HepG2 (cell line): ENCODE measurements at regions not wholly inside any gene's neighbourhood (a gene's known extent, or its start where the extent isn't known, plus 50 kb on each side); places are given as distances from the start of the nearest gene placed in this dataset.

Source experiments
- CTCF ChIP-seq: sonication (generic); formaldehyde crosslinking; IDR thresholded peaks from 2 replicates; pipeline ENCODE4 v1.5.0; 2020; ENCODE audit warnings: mild to moderate bottlenecking, missing genetic modification reagents, moderate library complexity
- EP300 ChIP-seq, 3 experiments: sonication (generic) in 1 of 3; formaldehyde crosslinking in 1 of 3; IDR thresholded peaks; 2 replicates each; pipeline versions ENCODE4 v1.5.1 to v1.6.1; 2011 to 2020; ENCODE audit warnings: low read depth in 2 of 3, low read length in 2 of 3, borderline replicate concordance in 1 of 3, improper control_type of control experiment in 1 of 3, mild to moderate bottlenecking in 1 of 3, missing genetic modification reagents in 1 of 3, moderate library complexity in 1 of 3
- POLR2A ChIP-seq, 2 experiments: IDR thresholded peaks; 2 replicates each; pipeline ENCODE4 v1.6.1; 2011; ENCODE audit warnings: low read depth in 2 of 2, low read length in 2 of 2, mild to moderate bottlenecking in 1 of 2, moderate library complexity in 1 of 2; ENCODE audit not compliant: insufficient read depth in 1 of 2
- POLR2AphosphoS5 ChIP-seq: IDR thresholded peaks from 2 replicates; pipeline ENCODE4 v1.6.1; 2012; ENCODE audit warnings: low read depth, low read length
- TAF1 ChIP-seq: sonication (generic); formaldehyde crosslinking; IDR thresholded peaks from 2 replicates; pipeline ENCODE4 v1.4.0; 2020; ENCODE audit warnings: missing genetic modification reagents
- TEF ChIP-seq: sonication (generic); formaldehyde crosslinking; IDR thresholded peaks from 2 replicates; pipeline ENCODE4 v1.5.0; 2020; ENCODE audit warnings: missing genetic modification reagents
- ZKSCAN8 ChIP-seq: IDR thresholded peaks from 2 replicates; pipeline ENCODE4 v1.6.1; 2016; ENCODE audit warnings: borderline replicate concordance, missing genetic modification reagents, missing compliant biosample characterization
- ZNF136 ChIP-seq: sonication (generic); formaldehyde crosslinking; IDR thresholded peaks from 2 replicates; pipeline ENCODE4 v1.8.1; 2022; ENCODE audit warnings: low read depth, mild to moderate bottlenecking, moderate library complexity, missing genetic modification reagents
- ZNF138 ChIP-seq: sonication (generic); formaldehyde crosslinking; IDR thresholded peaks from 2 replicates; pipeline ENCODE4 v1.5.0; 2020; ENCODE audit warnings: mild to moderate bottlenecking, low read depth, missing genetic modification reagents
- ZNF274 ChIP-seq: sonication (generic); formaldehyde crosslinking; IDR thresholded peaks from 2 replicates; pipeline ENCODE4 v1.5.1; 2020; ENCODE audit warnings: mild to moderate bottlenecking, missing genetic modification reagents
- ZNF30 ChIP-seq: sonication (generic); formaldehyde crosslinking; IDR thresholded peaks from 2 replicates; pipeline ENCODE4 v1.5.0; 2020; ENCODE audit warnings: mild to moderate bottlenecking, missing genetic modification reagents
- TF ChIP-seq, protein P1 (sequence below): sonication (generic); formaldehyde crosslinking; IDR thresholded peaks from 2 replicates; pipeline ENCODE4 v1.8.0; 2022; ENCODE audit warnings: mild to moderate bottlenecking, missing genetic modification reagents
- TF ChIP-seq, protein P2 (sequence below), 2 experiments: IDR thresholded peaks; 2 replicates each; pipeline ENCODE4 v1.6.1; 2011 to 2012; ENCODE audit warnings: low read length in 2 of 2, borderline replicate concordance in 1 of 2, low read depth in 1 of 2, mild to moderate bottlenecking in 1 of 2, moderate library complexity in 1 of 2

DNA sequence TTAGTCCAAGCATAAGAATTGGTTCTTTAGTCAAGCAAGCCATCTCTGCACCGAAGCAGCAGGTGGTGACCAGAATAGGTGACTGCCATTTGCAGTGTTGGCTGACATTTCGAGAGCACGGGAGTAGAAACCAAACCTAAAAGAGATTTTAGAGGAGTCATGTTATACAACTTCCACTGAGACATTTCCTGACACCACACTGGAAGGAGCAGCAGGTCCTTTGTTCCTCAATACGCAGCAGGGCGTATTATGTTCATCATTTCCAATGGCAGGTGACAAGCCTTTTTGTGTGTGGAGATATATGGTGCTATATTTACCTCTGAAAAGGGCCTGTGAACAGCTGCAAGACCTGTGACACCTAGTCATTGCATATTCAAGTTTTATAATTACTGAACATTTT, 418.8 kb upstream of the NETO1 start:
- no peak for TF ChIP-seq ZNF30 (CRISPR knock-in tag)
- TF ChIP-seq ZNF274 (CRISPR knock-in tag), result no peak
- no peak for TF ChIP-seq ZNF136 (CRISPR knock-in tag)
- TF ChIP-seq, protein P1, sequence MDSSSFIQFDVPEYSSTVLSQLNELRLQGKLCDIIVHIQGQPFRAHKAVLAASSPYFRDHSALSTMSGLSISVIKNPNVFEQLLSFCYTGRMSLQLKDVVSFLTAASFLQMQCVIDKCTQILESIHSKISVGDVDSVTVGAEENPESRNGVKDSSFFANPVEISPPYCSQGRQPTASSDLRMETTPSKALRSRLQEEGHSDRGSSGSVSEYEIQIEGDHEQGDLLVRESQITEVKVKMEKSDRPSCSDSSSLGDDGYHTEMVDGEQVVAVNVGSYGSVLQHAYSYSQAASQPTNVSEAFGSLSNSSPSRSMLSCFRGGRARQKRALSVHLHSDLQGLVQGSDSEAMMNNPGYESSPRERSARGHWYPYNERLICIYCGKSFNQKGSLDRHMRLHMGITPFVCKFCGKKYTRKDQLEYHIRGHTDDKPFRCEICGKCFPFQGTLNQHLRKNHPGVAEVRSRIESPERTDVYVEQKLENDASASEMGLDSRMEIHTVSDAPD, result no peak
- TF ChIP-seq TAF1 (CRISPR knock-in tag), result no peak
- no peak for TF ChIP-seq TEF (CRISPR knock-in tag)
- TF ChIP-seq ZKSCAN8 (CRISPR knock-in tag), result no peak
- TF ChIP-seq, protein P2, sequence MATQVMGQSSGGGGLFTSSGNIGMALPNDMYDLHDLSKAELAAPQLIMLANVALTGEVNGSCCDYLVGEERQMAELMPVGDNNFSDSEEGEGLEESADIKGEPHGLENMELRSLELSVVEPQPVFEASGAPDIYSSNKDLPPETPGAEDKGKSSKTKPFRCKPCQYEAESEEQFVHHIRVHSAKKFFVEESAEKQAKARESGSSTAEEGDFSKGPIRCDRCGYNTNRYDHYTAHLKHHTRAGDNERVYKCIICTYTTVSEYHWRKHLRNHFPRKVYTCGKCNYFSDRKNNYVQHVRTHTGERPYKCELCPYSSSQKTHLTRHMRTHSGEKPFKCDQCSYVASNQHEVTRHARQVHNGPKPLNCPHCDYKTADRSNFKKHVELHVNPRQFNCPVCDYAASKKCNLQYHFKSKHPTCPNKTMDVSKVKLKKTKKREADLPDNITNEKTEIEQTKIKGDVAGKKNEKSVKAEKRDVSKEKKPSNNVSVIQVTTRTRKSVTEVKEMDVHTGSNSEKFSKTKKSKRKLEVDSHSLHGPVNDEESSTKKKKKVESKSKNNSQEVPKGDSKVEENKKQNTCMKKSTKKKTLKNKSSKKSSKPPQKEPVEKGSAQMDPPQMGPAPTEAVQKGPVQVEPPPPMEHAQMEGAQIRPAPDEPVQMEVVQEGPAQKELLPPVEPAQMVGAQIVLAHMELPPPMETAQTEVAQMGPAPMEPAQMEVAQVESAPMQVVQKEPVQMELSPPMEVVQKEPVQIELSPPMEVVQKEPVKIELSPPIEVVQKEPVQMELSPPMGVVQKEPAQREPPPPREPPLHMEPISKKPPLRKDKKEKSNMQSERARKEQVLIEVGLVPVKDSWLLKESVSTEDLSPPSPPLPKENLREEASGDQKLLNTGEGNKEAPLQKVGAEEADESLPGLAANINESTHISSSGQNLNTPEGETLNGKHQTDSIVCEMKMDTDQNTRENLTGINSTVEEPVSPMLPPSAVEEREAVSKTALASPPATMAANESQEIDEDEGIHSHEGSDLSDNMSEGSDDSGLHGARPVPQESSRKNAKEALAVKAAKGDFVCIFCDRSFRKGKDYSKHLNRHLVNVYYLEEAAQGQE (IDR thresholded peaks at IDR 0.05; ENCODE audit: borderline replicate concordance in 1 of 2, low read depth in 1 of 2, low read length in 2 of 2), result no peak
- no peak for TF ChIP-seq CTCF (CRISPR knock-in tag)
- no peak for TF ChIP-seq ZNF138
- TF ChIP-seq POLR2AphosphoS5, result no peak
- TF ChIP-seq EP300 (IDR thresholded peaks at IDR 0.05; ENCODE audit: low read depth in 2 of 2, low read length in 2 of 2), result no peak
- no peak for TF ChIP-seq EP300 (CRISPR knock-in tag; IDR thresholded peaks at IDR 0.05; ENCODE audit: borderline replicate concordance)
- no peak for TF ChIP-seq POLR2A (IDR thresholded peaks at IDR 0.05; ENCODE audit: insufficient read depth in 1 of 2, low read depth in 2 of 2, low read length in 2 of 2)
